NCI-H2029 treated with DMSO at 0.1 percent for 48 hours (cell line): ENCODE measurements at regions not wholly inside any gene's neighbourhood (a gene's known extent, or its start where the extent isn't known, plus 50 kb on each side); places are given as distances from the start of the nearest gene placed in this dataset.
A peak's percentile ranks its signal among the peaks of the same experiment; 100 is the strongest.

Experiments
- DNase-seq: peaks from one replicate; lab custom pipeline; 2025; lab: John Stamatoyannopoulos, UW

DNA sequence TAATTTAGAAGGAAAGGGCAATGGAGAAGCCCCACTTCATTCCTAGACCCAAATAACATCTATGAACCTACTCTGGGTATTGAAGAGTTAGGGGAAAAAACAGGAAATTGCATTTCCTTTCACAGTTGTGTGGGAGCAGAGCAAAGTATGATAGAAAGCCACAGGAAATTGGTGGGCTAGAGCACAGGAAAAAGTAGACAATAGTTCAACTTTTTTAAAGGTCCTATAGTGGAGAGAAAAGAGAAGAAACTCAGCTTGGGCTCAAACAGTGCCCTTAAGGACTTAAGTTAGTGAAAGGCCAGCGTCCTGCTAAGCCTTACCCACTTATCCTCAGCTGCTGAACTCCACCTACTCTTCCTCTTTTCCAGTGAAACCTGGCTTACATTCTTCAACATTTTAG lies 258.1 kb downstream of the DPY19L2 start:
- no peak for DNase-seq

DNA sequence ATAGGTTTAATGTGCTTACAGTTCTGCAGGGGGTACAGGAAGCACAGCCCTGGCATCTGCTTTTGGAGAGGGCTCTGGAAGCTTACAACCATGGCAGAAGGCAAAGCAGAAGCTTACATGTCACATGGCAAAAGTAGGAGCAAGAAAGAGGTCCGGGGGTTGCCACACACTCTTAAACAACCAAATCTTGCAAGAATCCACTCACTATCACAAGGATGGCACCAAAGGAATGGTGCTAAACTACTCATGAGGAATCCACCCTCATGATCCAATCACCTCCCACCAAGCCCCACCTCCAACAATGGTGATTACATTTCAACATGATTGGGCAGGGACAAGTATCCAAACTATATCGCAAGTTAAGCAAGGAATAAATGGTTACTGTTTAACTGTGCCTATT lies 255.8 kb upstream of the AVPR1A start:
- no peak for DNase-seq

DNA sequence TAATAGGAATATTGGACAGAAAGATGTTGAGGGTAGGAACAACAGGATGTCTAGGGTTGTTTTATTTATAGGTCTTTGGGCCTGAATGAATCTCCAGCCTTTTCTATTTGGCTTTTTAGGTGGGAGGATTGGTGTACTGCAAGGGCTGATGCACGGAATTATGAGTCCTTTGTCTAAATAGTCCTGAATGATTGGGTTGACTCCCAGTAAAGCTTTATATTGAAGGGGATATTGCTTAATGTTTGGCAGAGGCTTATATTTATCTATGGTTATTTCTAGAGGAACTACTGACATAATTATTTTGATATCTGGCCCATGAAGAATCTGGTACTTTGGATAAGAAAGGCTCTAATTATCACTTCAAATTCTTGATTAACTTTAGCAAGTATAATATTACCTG lies 253.6 kb upstream of the AVPR1A start:
- DNase-seq: no peak

- no peak for DNase-seq
These were observed 252.3 kb upstream of the AVPR1A start for GRCh38 chr12:63403256-63403655.

DNA sequence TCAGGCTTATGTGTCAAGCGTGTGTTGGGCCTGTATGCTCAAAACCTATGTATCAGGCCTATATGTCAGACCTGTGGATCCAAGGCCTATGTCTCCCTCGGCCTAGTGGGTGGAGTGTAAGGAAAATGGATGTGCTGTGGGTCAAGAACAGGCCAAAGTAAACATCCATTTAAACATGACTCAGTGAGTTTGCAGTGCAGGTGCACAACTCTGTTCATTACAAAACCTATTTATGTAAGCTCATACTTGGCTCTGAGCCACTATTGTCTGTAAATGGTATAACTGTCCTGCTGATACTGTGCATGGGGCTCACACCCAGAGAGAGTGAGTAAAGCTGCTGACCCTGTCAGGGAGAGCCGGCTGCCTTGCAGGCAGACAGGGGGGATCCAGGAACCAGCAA lies 249.7 kb upstream of the AVPR1A start:
- peak; percentile 42 for DNase-seq

DNA sequence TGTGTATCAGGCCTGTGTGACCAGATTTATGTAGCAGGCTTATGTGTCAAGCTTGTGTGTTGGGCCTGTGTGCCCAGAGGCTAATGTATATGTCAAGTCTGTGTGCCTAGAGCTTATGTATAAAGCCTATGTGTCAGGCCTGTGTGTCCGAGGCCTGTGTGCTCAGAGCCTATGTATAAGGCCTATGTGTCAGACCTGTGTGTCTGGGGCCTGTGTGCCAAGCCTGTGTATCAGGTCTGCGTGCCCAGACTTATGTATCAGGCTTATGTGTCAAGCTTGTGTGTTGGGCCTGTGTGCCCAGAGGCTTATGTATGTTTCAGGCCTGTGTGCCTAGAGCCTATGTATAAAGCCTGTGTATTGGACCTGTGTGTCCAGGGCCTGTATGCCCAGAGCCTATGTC lies 249.3 kb upstream of the AVPR1A start:
- DNase-seq: no peak

DNA sequence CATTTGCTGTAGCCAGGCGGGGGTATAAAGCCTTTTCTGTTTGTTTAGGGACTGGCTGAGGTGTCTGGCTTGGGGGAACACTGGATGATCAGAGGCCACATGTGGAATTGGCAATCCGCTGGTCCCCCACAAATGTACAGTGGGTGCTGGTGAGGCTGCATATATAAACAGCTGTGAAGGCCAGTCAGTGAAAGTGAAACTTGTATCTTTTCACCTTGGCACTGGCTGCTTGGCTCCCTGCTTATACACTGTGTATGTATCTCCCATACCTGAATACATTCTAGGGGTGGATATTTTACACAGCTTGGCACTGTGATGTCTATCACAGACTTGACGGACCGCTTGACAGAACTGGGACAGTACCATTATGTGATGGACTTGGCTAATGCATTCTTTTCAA lies 246.8 kb upstream of the AVPR1A start:
- no peak for DNase-seq

- DNase-seq: no peak
These were observed 245.1 kb upstream of the AVPR1A start for GRCh38 chr12:63396135-63396534.

- DNase-seq: no peak
These were observed 244.0 kb upstream of the AVPR1A start for GRCh38 chr12:63394983-63395382.

GRCh38 chr12:63394349-63394748 lies 243.3 kb upstream of the AVPR1A start:
- DNase-seq: no peak

GRCh38 chr12:63389211-63389610 lies 238.2 kb upstream of the AVPR1A start:
- no peak for DNase-seq

GRCh38 chr12:63387771-63388170 lies 236.8 kb upstream of the AVPR1A start:
- no peak for DNase-seq

DNA sequence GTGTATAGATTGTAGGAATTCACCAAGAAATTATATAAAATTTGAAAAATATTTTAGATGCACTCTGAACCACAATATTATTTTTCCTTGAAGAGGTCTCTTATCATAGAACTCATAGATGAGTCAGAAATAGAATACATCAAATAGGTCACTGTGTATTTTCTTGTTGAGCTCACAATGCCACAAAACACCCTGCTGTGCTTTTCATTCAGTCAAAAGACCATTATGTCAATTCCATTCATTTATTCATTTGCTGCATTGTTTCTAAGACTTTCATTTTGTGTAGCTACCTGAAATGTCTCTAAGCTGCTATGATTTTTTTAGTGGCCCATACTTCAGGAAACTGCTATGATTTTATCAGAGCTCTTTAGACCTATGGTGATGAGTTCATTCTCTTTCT lies 231.9 kb upstream of the AVPR1A start:
- DNase-seq: no peak

DNA sequence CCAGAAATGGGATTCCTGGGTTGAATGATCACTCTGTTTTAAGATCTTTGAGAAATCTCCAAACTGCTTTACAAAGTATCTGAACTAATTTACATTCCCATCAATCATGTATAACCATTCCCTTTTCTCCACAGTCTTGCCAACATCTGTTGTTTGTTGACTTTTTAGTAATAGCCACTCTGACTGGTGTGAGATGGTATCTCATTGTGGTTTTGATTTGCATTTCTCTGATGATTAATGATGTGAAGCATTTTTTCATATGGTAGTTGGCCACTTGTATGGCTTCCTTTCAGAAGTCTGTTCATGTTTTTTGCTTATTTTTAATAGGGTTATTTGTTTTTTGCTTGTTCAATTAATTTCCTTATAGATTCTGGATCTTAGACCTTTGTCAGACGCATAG lies 211.8 kb upstream of the AVPR1A start:
- no peak for DNase-seq

- no peak for DNase-seq
These were observed 211.2 kb upstream of the AVPR1A start for GRCh38 chr12:63362166-63362565.

DNA sequence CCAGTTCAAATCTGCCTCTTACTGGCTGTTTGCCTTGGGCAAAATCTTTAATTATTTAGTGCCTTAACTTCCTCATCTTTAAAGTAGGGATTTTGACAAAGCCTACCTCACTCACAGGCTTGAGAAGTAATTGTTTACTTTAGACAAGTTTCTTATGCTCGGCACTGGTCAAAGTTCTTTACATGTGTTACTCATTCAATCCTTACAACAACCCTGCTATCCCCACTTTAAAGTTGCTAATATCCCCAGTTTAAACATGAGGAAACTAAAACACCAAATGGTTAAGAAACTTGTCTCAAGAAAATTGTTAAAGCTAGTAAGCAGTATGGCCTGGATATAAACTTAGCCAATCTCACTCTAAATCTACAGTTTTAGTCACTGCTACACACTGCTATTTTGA lies 204.0 kb upstream of the AVPR1A start:
- DNase-seq: no peak

GRCh38 chr12:63353559-63353958 lies 202.6 kb upstream of the AVPR1A start:
- no peak for DNase-seq

DNA sequence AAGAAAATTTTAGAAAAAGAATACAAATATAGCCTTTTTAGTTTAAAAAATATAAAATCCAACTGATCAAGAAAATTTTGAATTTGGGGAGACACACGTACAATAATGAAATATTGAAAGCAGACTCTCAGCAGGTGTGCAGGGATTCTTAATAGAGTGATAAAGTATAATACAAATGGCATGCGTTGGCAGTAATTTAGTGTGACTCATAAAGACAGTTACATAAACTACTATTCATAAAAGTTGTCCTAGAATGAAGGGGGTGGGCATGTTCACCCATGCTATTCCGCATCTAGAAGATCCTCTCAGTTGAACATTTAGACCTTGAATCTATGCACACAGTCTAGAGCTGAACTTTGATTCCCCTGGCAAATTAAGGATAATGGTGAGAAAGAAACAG lies 200.4 kb upstream of the AVPR1A start:
- DNase-seq: no peak

GRCh38 chr12:63348556-63348955 lies 197.6 kb upstream of the AVPR1A start:
- DNase-seq: no peak

DNA sequence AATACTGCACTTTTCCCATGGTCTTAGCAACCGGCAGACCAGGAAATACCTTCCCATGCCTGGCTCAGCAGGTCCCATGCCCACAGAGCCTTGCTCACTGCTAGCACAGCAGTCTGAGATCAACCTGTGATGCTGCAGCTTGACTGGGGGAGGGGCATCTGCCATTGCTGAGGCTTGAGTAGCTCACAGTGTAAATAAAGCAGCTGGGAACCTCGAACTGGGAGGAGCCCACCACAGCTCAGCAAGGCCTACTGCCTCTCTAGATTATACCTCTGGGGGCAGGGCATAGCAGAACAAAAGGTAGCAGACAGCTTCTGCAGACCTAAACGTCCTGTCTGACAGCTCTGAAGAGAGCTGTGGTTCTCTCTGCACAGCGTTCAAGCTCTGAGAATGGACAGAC lies 186.2 kb upstream of the AVPR1A start:
- DNase-seq: peak; percentile 4

GRCh38 chr12:63326260-63326659 lies 175.3 kb upstream of the AVPR1A start:
- no peak for DNase-seq

DNA sequence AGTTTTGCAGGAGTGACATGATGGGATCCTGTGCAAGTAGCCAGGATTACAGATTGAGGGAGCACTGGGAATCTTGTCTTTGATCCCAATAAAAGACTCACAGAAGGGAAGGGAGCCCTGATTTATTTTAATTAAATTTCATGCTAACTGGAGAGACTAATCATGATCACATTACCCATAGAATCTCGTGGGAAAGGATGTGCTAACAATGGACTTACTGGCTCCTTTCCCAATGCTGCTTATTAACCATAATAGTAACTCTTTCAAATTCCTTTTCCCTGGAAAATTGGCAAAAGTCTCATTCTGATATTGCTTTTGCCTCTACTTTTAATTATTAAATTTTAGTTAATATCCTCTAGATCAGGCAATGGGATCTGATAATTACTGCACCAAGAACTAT lies 174.8 kb upstream of the AVPR1A start:
- DNase-seq: no peak

- DNase-seq: no peak
These were observed 172.9 kb upstream of the AVPR1A start for GRCh38 chr12:63323942-63324341.

DNA sequence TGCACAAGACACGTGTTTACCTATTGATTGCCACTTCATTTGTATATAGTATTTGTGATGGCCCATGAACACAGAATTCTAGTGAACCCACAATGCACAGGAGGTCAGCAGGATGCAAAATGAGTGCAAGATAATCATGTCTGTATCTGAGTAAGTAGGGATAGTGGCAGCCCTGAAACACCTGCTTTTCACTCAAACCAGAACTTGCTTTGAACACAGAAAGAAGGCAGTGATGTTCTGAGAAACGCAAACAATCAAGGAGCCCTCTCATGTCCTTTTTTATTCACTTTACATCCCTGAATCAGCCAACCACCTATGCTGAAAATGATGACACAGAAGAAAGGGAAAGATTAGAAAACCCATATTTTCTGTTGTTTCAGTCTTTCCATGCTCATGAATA lies 170.4 kb upstream of the AVPR1A start:
- DNase-seq: no peak

GRCh38 chr12:63319936-63320633 lies 169.1 kb upstream of the AVPR1A start:
- no peak for DNase-seq
